Astrocyte (in vitro differentiated cells and primary cell): ENCODE measurements at regions not wholly inside any gene's neighbourhood (a gene's known extent, or its start where the extent isn't known, plus 50 kb on each side); places are given as distances from the start of the nearest gene placed in this dataset.

Experiments
- CTCF ChIP-seq: IDR thresholded peaks from 2 replicates; pipeline ENCODE4 v1.5.1; 2011; ENCODE audit warnings: low read depth, mild to moderate bottlenecking, inconsistent platforms, low read length, moderate library complexity; ENCODE audit not compliant: insufficient read depth
- EZH2 ChIP-seq: IDR thresholded peaks from 2 replicates; pipeline ENCODE4 v1.6.1; 2012; ENCODE audit warnings: mild to moderate bottlenecking, low read length, inconsistent platforms; ENCODE audit not compliant: insufficient read depth

GRCh38 chr3:153073636-153074035 lies 88.4 kb upstream of the RAP2B start:
- TF ChIP-seq EZH2 (no peak), CTCF (no peak)
